GM23338 (cell line): ENCODE measurements at regions not wholly inside any gene's neighbourhood (a gene's known extent, or its start where the extent isn't known, plus 50 kb on each side); places are given as distances from the start of the nearest gene placed in this dataset.

Experiments
- ATAC-seq: fragments of 200-7000 bp; cut with Tn5 transposase; 3 replicates; pipeline ENCODE4 v1.9.1; 2020
- DNase-seq: peaks from one replicate; pipeline ENCODE4 v3.0.0-alpha.2; 2015; ENCODE audit warnings: low spot score
- H2AFZ ChIP-seq: fragments of 200-600 bp; sonication (generic); 2 replicates; pipeline ENCODE4 v1.8.0; 2016; ENCODE audit warnings: antibody characterized with exemption, mild to moderate bottlenecking, moderate library complexity
- H3F3A ChIP-seq: fragments of 200-600 bp; sonication (generic); replicated peaks from 2 replicates; pipeline ENCODE4 v1.8.0; 2017; ENCODE audit warnings: antibody characterized with exemption, mixed run types, low read depth
- H3K27ac ChIP-seq: fragments of 200-600 bp; sonication (generic); 2 replicates; pipeline ENCODE4 v1.6.1; 2016; ENCODE audit warnings: low read depth
- H3K27me3 ChIP-seq: fragments of 200-600 bp; sonication (generic); 2 replicates; pipeline ENCODE4 v1.8.0; 2016; ENCODE audit warnings: mild to moderate bottlenecking, mixed run types, moderate library complexity; ENCODE audit not compliant: insufficient read depth
- H3K36me3 ChIP-seq: fragments of 200-600 bp; sonication (generic); 2 replicates; pipeline ENCODE4 v1.8.0; 2016; ENCODE audit warnings: mild to moderate bottlenecking; ENCODE audit not compliant: insufficient read depth
- H3K4me1 ChIP-seq: fragments of 200-600 bp; sonication (generic); 2 replicates; pipeline ENCODE4 v1.8.0; 2016; ENCODE audit warnings: mild to moderate bottlenecking, moderate library complexity; ENCODE audit not compliant: insufficient read depth
- H3K4me2 ChIP-seq: fragments of 200-600 bp; sonication (generic); 2 replicates; pipeline ENCODE4 v1.7.1; 2017; ENCODE audit warnings: mixed run types
- H3K4me3 ChIP-seq: fragments of 200-600 bp; sonication (generic); 2 replicates; pipeline ENCODE4 v1.6.1; 2016; ENCODE audit warnings: mixed run types
- H3K79me2 ChIP-seq: fragments of 200-600 bp; sonication (generic); replicated peaks from 2 replicates; pipeline ENCODE4 v1.8.0; 2017; ENCODE audit warnings: mild to moderate bottlenecking; ENCODE audit not compliant: insufficient read depth
- H3K9me2 ChIP-seq: fragments of 200-600 bp; sonication (generic); 2 replicates; pipeline ENCODE4 v1.8.0; 2017; ENCODE audit not compliant: insufficient read depth
- H4K20me1 ChIP-seq: fragments of 200-600 bp; sonication (generic); replicated peaks from 2 replicates; pipeline ENCODE4 v1.8.0; 2017; ENCODE audit warnings: mild to moderate bottlenecking; ENCODE audit not compliant: insufficient read depth
- H3K27ac Mint-ChIP-seq: 2 replicates; pipeline ENCODE4 v1.8.0; 2020; ENCODE audit warnings: inconsistent platforms, mild to moderate bottlenecking, moderate library complexity, mixed read lengths
- H3K27me3 Mint-ChIP-seq: 3 replicates; pipeline ENCODE4 v1.8.0; 2022; ENCODE audit warnings: low read depth, mild to moderate bottlenecking, moderate library complexity, mixed read lengths, inconsistent platforms; ENCODE audit not compliant: insufficient read depth, poor library complexity
- H3K36me3 Mint-ChIP-seq: 3 replicates; pipeline ENCODE4 v1.8.0; 2021; ENCODE audit warnings: low read depth, mild to moderate bottlenecking, inconsistent platforms, moderate library complexity, mixed read lengths
- H3K4me1 Mint-ChIP-seq: 3 replicates; pipeline ENCODE4 v1.8.0; 2020; ENCODE audit warnings: mild to moderate bottlenecking, inconsistent platforms, mixed read lengths
- H3K4me3 Mint-ChIP-seq: 3 replicates; pipeline ENCODE4 v1.8.0; 2021; ENCODE audit warnings: moderate library complexity, mild to moderate bottlenecking, inconsistent platforms, mixed read lengths
- H3K9me3 Mint-ChIP-seq: 3 replicates; pipeline ENCODE4 v1.8.0; 2020; ENCODE audit warnings: moderate library complexity, mild to moderate bottlenecking, inconsistent platforms, mixed read lengths
- CREB1 ChIP-seq: fragments of 250-450 bp; sonication (Bioruptor Pico); IDR thresholded peaks from 2 replicates; pipeline ENCODE4 v1.5.0; 2020; ENCODE audit warnings: low read depth, mild to moderate bottlenecking, moderate library complexity
- CTCF ChIP-seq, 2 experiments: fragments of 200-600 bp in 1 of 2; sonication (generic) in 1 of 2; conservative IDR thresholded peaks; 2 replicates each; pipeline versions ENCODE4 v1.5.1 to v1.6.1; 2016 to 2017; ENCODE audit warnings: antibody characterized with exemption in 2 of 2, low read depth in 2 of 2, mild to moderate bottlenecking in 2 of 2, moderate library complexity in 1 of 2
- ETS1 ChIP-seq: IDR thresholded peaks from 2 replicates; pipeline ENCODE4 v1.6.1; 2016; ENCODE audit warnings: antibody characterized with exemption
- EZH2 ChIP-seq: fragments of 200-600 bp; sonication (generic); IDR thresholded peaks from one replicate; pipeline ENCODE4 v1.8.0; 2017; ENCODE audit warnings: antibody characterized with exemption, mild to moderate bottlenecking, low read depth; ENCODE audit not compliant: unreplicated experiment
- EZH2phosphoT487 ChIP-seq: fragments of 200-600 bp; sonication (generic); IDR thresholded peaks from one replicate; pipeline ENCODE4 v1.8.1; 2018; ENCODE audit warnings: antibody characterized with exemption; ENCODE audit not compliant: unreplicated experiment
- JUNB ChIP-seq: IDR thresholded peaks from one replicate; pipeline ENCODE4 v1.6.1; 2016; ENCODE audit warnings: antibody characterized with exemption; ENCODE audit not compliant: unreplicated experiment
- NANOG ChIP-seq: IDR thresholded peaks from 2 replicates; pipeline ENCODE4 v1.6.1; 2016; ENCODE audit warnings: antibody characterized with exemption, borderline replicate concordance
- POLR2AphosphoS5 ChIP-seq: IDR thresholded peaks from 2 replicates; pipeline ENCODE4 v1.6.1; 2016; ENCODE audit warnings: antibody characterized with exemption, low read depth
- STAT1 ChIP-seq: IDR thresholded peaks from one replicate; pipeline ENCODE4 v1.6.1; 2016; ENCODE audit warnings: antibody characterized with exemption; ENCODE audit not compliant: unreplicated experiment
- ZNF114 ChIP-seq: fragments of 250-450 bp; sonication (Bioruptor Pico); IDR thresholded peaks from 2 replicates; pipeline ENCODE4 v1.5.0; 2020; ENCODE audit warnings: mild to moderate bottlenecking, moderate library complexity
- ZNF331 ChIP-seq: fragments of 250-450 bp; sonication (Bioruptor Pico); IDR thresholded peaks from 2 replicates; pipeline ENCODE4 v1.5.0; 2020; ENCODE audit warnings: low read depth, mild to moderate bottlenecking, moderate library complexity
- TF ChIP-seq, protein P1 (sequence below): fragments of 250-450 bp; sonication (Bioruptor Pico); IDR thresholded peaks from 2 replicates; pipeline ENCODE4 v1.5.0; 2020; ENCODE audit warnings: mild to moderate bottlenecking, moderate library complexity
- TF ChIP-seq, protein P2 (sequence below): IDR thresholded peaks from one replicate; pipeline ENCODE4 v1.6.1; 2018; ENCODE audit warnings: antibody characterized with exemption; ENCODE audit not compliant: unreplicated experiment

DNA sequence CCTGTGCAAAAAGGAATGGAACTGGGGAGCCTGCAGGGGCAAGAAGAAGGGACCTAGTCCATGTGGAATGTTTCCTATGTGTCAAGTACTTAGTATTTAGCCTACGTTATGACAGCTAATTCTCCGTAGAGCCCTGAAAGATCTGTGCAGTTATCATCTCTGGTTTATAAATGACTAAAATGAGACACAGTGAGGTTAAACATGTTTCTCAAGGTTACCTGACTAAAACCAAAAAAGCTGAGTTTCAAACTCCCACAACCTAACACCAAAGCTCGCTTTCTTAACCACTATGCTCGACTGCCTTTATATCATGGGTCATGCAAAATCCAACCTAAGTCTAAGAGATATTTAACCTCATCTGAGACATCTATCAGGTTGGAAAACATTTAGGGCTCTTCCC is 53.3 kb upstream of the CCL2 start:
- H3K4me2 ChIP-seq, result no peak overlapping the region
- no peaks in the 10 kb centered on the region for H3K79me2 ChIP-seq
- H3F3A ChIP-seq, result no peaks in the 10 kb centered on the region
- no peaks in the 10 kb centered on the region for H3K36me3 ChIP-seq
- no peak for DNase-seq
- no peak overlapping the region for H3K27ac ChIP-seq
- H3K27ac Mint-ChIP-seq, result no peak overlapping the region
- no peaks in the 10 kb centered on the region for H3K36me3 Mint-ChIP-seq
- H3K4me1 Mint-ChIP-seq, result peaks cover 2% of the 10 kb centered on the region; the same call in 2 of the 3 replicates
- no peaks in the 10 kb centered on the region for H4K20me1 ChIP-seq
- H3K27me3 ChIP-seq, result no peaks in the 10 kb centered on the region
- H3K9me2 ChIP-seq, result no peaks in the 10 kb centered on the region
- H2AFZ ChIP-seq, result no peak overlapping the region
- no peak overlapping the region for H3K4me3 ChIP-seq
- peaks cover 5% of the 10 kb centered on the region; the same call in 2 of the 3 replicates for H3K9me3 Mint-ChIP-seq
- TF ChIP-seq POLR2AphosphoS5 (no peak), EZH2phosphoT487 (no peak), ETS1 (no peak), EZH2 (no peak), JUNB (no peak), CREB1 (CRISPR knock-in tag) (no peak), STAT1 (no peak), ZNF114 (CRISPR knock-in tag) (no peak), ZNF331 (CRISPR knock-in tag) (no peak), CTCF (conservative IDR thresholded peaks at IDR 0.05; ENCODE audit: low read depth in 2 of 2) (no peak), NANOG (no peak)
- TF ChIP-seq, protein P1, sequence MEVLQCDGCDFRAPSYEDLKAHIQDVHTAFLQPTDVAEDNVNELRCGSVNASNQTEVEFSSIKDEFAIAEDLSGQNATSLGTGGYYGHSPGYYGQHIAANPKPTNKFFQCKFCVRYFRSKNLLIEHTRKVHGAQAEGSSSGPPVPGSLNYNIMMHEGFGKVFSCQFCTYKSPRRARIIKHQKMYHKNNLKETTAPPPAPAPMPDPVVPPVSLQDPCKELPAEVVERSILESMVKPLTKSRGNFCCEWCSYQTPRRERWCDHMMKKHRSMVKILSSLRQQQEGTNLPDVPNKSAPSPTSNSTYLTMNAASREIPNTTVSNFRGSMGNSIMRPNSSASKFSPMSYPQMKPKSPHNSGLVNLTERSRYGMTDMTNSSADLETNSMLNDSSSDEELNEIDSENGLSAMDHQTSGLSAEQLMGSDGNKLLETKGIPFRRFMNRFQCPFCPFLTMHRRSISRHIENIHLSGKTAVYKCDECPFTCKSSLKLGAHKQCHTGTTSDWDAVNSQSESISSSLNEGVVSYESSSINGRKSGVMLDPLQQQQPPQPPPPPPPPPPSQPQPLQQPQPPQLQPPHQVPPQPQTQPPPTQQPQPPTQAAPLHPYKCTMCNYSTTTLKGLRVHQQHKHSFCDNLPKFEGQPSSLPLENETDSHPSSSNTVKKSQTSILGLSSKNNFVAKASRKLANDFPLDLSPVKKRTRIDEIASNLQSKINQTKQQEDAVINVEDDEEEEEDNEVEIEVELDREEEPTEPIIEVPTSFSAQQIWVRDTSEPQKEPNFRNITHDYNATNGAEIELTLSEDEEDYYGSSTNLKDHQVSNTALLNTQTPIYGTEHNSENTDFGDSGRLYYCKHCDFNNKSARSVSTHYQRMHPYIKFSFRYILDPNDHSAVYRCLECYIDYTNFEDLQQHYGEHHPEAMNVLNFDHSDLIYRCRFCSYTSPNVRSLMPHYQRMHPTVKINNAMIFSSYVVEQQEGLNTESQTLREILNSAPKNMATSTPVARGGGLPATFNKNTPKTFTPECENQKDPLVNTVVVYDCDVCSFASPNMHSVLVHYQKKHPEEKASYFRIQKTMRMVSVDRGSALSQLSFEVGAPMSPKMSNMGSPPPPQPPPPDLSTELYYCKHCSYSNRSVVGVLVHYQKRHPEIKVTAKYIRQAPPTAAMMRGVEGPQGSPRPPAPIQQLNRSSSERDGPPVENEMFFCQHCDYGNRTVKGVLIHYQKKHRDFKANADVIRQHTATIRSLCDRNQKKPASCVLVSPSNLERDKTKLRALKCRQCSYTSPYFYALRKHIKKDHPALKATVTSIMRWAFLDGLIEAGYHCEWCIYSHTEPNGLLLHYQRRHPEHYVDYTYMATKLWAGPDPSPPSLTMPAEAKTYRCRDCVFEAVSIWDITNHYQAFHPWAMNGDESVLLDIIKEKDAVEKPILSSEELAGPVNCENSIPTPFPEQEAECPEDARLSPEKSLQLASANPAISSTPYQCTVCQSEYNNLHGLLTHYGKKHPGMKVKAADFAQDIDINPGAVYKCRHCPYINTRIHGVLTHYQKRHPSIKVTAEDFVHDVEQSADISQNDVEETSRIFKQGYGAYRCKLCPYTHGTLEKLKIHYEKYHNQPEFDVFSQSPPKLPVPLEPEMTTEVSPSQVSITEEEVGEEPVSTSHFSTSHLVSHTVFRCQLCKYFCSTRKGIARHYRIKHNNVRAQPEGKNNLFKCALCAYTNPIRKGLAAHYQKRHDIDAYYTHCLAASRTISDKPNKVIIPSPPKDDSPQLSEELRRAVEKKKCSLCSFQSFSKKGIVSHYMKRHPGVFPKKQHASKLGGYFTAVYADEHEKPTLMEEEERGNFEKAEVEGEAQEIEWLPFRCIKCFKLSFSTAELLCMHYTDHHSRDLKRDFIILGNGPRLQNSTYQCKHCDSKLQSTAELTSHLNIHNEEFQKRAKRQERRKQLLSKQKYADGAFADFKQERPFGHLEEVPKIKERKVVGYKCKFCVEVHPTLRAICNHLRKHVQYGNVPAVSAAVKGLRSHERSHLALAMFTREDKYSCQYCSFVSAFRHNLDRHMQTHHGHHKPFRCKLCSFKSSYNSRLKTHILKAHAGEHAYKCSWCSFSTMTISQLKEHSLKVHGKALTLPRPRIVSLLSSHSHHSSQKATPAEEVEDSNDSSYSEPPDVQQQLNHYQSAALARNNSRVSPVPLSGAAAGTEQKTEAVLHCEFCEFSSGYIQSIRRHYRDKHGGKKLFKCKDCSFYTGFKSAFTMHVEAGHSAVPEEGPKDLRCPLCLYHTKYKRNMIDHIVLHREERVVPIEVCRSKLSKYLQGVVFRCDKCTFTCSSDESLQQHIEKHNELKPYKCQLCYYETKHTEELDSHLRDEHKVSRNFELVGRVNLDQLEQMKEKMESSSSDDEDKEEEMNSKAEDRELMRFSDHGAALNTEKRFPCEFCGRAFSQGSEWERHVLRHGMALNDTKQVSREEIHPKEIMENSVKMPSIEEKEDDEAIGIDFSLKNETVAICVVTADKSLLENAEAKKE (CRISPR knock-in tag), result no peak
- TF ChIP-seq, protein P2, sequence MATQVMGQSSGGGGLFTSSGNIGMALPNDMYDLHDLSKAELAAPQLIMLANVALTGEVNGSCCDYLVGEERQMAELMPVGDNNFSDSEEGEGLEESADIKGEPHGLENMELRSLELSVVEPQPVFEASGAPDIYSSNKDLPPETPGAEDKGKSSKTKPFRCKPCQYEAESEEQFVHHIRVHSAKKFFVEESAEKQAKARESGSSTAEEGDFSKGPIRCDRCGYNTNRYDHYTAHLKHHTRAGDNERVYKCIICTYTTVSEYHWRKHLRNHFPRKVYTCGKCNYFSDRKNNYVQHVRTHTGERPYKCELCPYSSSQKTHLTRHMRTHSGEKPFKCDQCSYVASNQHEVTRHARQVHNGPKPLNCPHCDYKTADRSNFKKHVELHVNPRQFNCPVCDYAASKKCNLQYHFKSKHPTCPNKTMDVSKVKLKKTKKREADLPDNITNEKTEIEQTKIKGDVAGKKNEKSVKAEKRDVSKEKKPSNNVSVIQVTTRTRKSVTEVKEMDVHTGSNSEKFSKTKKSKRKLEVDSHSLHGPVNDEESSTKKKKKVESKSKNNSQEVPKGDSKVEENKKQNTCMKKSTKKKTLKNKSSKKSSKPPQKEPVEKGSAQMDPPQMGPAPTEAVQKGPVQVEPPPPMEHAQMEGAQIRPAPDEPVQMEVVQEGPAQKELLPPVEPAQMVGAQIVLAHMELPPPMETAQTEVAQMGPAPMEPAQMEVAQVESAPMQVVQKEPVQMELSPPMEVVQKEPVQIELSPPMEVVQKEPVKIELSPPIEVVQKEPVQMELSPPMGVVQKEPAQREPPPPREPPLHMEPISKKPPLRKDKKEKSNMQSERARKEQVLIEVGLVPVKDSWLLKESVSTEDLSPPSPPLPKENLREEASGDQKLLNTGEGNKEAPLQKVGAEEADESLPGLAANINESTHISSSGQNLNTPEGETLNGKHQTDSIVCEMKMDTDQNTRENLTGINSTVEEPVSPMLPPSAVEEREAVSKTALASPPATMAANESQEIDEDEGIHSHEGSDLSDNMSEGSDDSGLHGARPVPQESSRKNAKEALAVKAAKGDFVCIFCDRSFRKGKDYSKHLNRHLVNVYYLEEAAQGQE, result no peak
- ATAC-seq, result no peak
- H3K27me3 Mint-ChIP-seq, result no peaks in the 10 kb centered on the region
- no peak overlapping the region for H3K4me3 Mint-ChIP-seq
- H3K4me1 ChIP-seq, result no peaks in the 10 kb centered on the region
